HepG2 (cell line): ENCODE measurements at regions not wholly inside any gene's neighbourhood (a gene's known extent, or its start where the extent isn't known, plus 50 kb on each side); places are given as distances from the start of the nearest gene placed in this dataset.

Source experiments
- SP1 ChIP-seq, 2 experiments: fragments of 450-650 bp in 1 of 2; sonication (generic) in 1 of 2; formaldehyde crosslinking in 1 of 2; IDR thresholded peaks; 2 replicates each; pipeline versions ENCODE4 v1.4.0 to v1.6.1; 2016 to 2020; ENCODE audit warnings: missing genetic modification reagents in 1 of 2
- TIGD3 ChIP-seq: sonication (generic); formaldehyde crosslinking; IDR thresholded peaks from 2 replicates; pipeline ENCODE4 v1.5.1; 2020; ENCODE audit warnings: mild to moderate bottlenecking, missing genetic modification reagents, borderline replicate concordance
- TF ChIP-seq, protein P1 (sequence below): sonication (generic); formaldehyde crosslinking; IDR thresholded peaks from 2 replicates; pipeline ENCODE4 v1.4.0; 2020; ENCODE audit warnings: missing genetic modification reagents

GRCh38 chr1:193613041-193613440 is 426.6 kb upstream of the B3GALT2 start:
- TF ChIP-seq SP1 (IDR thresholded peaks at IDR 0.05) (no peak), SP1 (CRISPR knock-in tag; IDR thresholded peaks at IDR 0.05) (no peak), TIGD3 (CRISPR knock-in tag) (no peak)
- TF ChIP-seq, protein P1, sequence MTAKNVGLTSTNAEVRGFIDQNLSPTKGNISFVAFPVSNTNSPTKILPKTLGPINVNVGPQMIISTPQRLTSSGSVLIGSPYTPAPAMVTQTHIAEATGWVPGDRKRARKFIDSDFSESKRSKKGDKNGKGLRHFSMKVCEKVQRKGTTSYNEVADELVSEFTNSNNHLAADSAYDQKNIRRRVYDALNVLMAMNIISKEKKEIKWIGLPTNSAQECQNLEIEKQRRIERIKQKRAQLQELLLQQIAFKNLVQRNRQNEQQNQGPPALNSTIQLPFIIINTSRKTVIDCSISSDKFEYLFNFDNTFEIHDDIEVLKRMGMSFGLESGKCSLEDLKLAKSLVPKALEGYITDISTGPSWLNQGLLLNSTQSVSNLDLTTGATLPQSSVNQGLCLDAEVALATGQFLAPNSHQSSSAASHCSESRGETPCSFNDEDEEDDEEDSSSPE, result no peak
